HG03045 (cell line): ENCODE measurements at regions not wholly inside any gene's neighbourhood (a gene's known extent, or its start where the extent isn't known, plus 50 kb on each side); places are given as distances from the start of the nearest gene placed in this dataset.

Experiments
- ATAC-seq: cut with Tn5 transposase; IDR thresholded peaks from one replicate; pipeline ENCODE4 v1.9.1; 2021; ENCODE audit warnings: mild to moderate bottlenecking, moderate library complexity; ENCODE audit not compliant: unreplicated experiment

GRCh38 chr2:515441-516127, 161.6 kb downstream of the TMEM18 start:
- no peak for ATAC-seq

GRCh38 chr2:513981-514706, 163.1 kb downstream of the TMEM18 start:
- ATAC-seq: no peak

GRCh38 chr2:510839-511238, 166.4 kb downstream of the TMEM18 start:
- no peak for ATAC-seq

- no peak for ATAC-seq
These were observed 167.3 kb downstream of the TMEM18 start for GRCh38 chr2:509888-510287.

GRCh38 chr2:508121-508520, 169.1 kb downstream of the TMEM18 start:
- ATAC-seq: no peak

GRCh38 chr2:506866-507265, 170.3 kb downstream of the TMEM18 start:
- no peak for ATAC-seq

- no peak for ATAC-seq
These were observed 170.8 kb downstream of the TMEM18 start for GRCh38 chr2:506451-506850.

- ATAC-seq: no peak
These were observed 171.3 kb downstream of the TMEM18 start for GRCh38 chr2:505941-506340.

GRCh38 chr2:503288-503999, 173.8 kb downstream of the TMEM18 start:
- no peak for ATAC-seq

GRCh38 chr2:502831-503230, 174.4 kb downstream of the TMEM18 start:
- no peak for ATAC-seq

- ATAC-seq: no peak
These were observed 175.5 kb downstream of the TMEM18 start for GRCh38 chr2:501667-502066.

- ATAC-seq: no peak
These were observed 176.1 kb downstream of the TMEM18 start for GRCh38 chr2:501130-501529.

- no peak for ATAC-seq
These were observed 177.5 kb downstream of the TMEM18 start for GRCh38 chr2:499726-500125.

GRCh38 chr2:498493-499178, 178.6 kb downstream of the TMEM18 start:
- no peak for ATAC-seq

- no peak for ATAC-seq
These were observed 179.3 kb downstream of the TMEM18 start for GRCh38 chr2:497770-498492.

- no peak for ATAC-seq
These were observed 180.5 kb downstream of the TMEM18 start for GRCh38 chr2:496729-497128.

- no peak for ATAC-seq
These were observed 181.4 kb downstream of the TMEM18 start for GRCh38 chr2:495745-496275.

- no peak for ATAC-seq
These were observed 182.4 kb downstream of the TMEM18 start for GRCh38 chr2:494853-495252.

GRCh38 chr2:493228-493627, 184.0 kb downstream of the TMEM18 start:
- ATAC-seq: no peak

- ATAC-seq: no peak
These were observed 185.0 kb downstream of the TMEM18 start for GRCh38 chr2:492178-492577.
